ENCODE measurements at regions not wholly inside any gene's neighbourhood (a gene's known extent, or its start where the extent isn't known, plus 50 kb on each side); places are given as distances from the start of the nearest gene placed in this dataset.

- TF ChIP-seq EZH2 (IDR thresholded peaks at IDR 0.05): no peak
- TF ChIP-seq POLR2AphosphoS5 (IDR thresholded peaks at IDR 0.05; ENCODE audit: borderline replicate concordance, low read depth, low read length): no peak
Measured at GRCh38 chr18:76709659-76710645, 112.4 kb upstream of the ZNF236 start.

Data from SK-N-MC (cell line).